HG03196 (cell line): ENCODE measurements at regions not wholly inside any gene's neighbourhood (a gene's known extent, or its start where the extent isn't known, plus 50 kb on each side); places are given as distances from the start of the nearest gene placed in this dataset.
"Not testable (repeated sequence)": the region's sequence is repeated elsewhere in the genome, so short reads cannot be mapped to it uniquely, and the experiment has no call there.

Source experiments
- ATAC-seq: cut with Tn5 transposase; IDR thresholded peaks from one replicate; pipeline ENCODE4 v1.9.1; 2021; ENCODE audit not compliant: unreplicated experiment

GRCh38 chr3:87435926-87436620 is 159.7 kb upstream of the POU1F1 start:
- ATAC-seq = no peak

- not testable (repeated sequence) for ATAC-seq
These were observed 157.1 kb upstream of the POU1F1 start for GRCh38 chr3:87433445-87433844.

DNA sequence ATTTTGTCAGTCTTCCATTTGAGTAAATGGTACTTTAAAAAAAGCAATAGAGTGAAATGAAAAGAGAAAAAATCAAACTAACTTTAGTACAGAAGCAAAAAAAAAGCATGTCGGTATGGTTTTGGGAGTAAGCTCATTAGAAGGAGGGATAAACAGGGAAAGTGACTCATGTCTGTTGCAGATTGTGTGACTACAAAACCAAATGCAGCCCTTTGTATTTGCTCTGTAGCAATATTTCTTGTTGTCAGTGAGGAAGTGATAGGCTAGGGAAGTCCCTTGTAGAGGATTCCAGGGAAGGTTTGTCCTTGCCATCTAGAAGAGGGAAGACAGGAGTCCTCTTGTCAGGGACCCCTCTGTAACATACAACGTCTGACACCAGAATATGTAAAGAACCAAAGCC is 150.5 kb upstream of the POU1F1 start:
- no peak for ATAC-seq

DNA sequence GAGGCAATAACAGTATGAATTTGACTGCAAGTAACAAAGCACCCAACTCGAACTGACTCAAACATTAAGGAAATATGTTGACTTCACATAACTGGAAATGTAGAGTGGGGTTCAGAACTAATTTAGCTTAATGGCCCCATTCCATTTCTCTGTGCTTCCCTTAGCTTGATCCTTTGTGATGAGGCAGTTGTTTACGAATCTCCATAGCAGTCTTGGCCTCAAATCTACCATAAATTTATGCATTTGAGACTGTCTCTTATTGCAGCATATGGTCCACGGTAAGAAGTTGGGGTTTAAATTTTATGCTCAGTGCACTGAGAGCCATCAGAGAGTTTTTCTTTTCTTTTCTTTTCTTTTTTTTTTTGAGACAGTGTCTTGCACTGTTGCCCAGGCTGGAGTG is 148.7 kb upstream of the POU1F1 start:
- ATAC-seq = no peak

GRCh38 chr3:87423336-87423735 is 147.0 kb upstream of the POU1F1 start:
- ATAC-seq = no peak

DNA sequence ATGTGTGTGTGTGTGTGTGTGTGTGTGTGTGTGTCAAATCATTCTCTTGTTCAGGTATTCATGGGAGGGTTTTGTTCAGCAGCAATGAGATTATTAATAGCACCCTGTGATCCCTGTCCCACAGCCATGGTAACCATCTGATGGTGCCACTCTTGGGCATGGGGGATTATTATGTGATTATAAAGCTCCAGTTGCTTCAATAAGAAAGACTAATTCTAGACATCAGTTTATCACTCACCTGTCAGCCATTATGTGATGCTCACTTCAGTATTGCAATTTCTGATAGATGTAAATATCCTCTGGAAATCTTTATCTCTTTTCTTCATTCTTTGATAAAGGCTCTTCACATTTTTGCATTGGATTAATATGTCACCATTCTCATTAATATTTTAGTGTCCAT is 145.9 kb upstream of the POU1F1 start:
- no peak for ATAC-seq

GRCh38 chr3:87420171-87420570 is 143.8 kb upstream of the POU1F1 start:
- ATAC-seq = no peak

GRCh38 chr3:87414271-87414670 is 137.9 kb upstream of the POU1F1 start:
- ATAC-seq = no peak

GRCh38 chr3:87413814-87414213 is 137.4 kb upstream of the POU1F1 start:
- ATAC-seq = no peak

- ATAC-seq = no peak
These were observed 133.7 kb upstream of the POU1F1 start for GRCh38 chr3:87410110-87410509.

- no peak for ATAC-seq
These were observed 121.9 kb upstream of the POU1F1 start for GRCh38 chr3:87398168-87398801.

DNA sequence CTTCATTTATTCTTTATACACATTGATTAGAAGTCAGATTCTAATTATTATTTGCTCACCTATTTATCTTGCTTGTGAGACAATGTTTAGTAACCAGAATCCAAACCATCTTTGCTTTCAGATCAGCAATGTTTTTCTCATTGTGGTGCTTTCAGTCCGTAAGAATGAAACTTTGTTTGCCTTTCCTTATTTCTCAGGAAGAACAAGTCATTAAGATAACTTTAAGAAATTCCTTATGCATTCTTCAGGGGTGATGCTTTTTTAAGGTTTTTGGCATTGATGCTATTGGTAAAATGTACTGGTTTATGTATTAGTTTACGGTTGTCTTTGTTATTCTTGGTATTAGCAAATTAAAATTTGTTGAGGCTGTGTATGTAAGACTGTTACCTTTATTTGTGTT is 120.8 kb upstream of the POU1F1 start:
- ATAC-seq = no peak

GRCh38 chr3:87390821-87391220 is 114.4 kb upstream of the POU1F1 start:
- ATAC-seq = no peak

GRCh38 chr3:87390353-87390752 is 114.0 kb upstream of the POU1F1 start:
- no peak for ATAC-seq

DNA sequence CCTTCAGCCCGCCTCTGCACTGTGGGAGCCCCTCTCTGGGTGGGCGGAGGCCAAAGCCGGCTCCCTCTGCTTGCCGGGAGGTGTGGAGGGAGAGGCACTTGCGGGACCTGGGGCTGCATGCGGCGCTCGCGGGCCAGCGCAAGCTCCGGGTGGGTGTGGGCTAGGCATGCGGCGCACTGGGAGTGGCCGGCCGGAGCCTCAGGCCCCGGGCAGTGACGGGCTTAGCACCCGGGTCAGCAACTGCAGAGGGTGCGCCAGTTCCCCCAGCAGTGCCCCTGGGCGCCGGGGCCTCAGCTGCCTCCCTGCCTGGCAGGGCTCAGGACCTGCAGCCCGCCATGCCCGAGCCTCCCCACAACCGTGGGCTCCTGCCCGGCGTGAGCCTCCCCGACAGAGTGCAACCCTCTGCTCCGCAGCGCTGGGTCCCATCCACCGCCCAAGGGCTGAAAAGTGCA is 98.9 kb upstream of the POU1F1 start:
- no peak for ATAC-seq

- ATAC-seq = no peak
These were observed 93.6 kb upstream of the POU1F1 start for GRCh38 chr3:87370007-87370406.

DNA sequence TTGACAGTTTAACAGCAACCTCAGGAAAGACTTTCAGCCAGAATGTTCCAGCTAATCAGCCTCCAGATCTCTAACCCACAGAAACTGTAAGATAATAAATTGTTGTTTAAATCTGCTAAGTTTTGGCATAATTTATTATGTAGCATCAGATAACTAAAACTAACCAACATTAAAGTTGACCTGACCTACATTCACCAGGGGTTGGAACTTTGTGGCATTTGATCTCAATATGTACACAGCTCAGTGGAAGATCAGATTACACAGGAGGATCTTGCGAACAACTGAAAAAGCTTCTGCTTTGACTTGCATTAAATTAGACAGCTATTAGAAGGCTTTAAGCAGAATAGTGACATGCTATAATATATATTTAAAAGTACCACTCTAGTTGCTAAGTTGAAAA is 91.4 kb upstream of the POU1F1 start:
- ATAC-seq = no peak

DNA sequence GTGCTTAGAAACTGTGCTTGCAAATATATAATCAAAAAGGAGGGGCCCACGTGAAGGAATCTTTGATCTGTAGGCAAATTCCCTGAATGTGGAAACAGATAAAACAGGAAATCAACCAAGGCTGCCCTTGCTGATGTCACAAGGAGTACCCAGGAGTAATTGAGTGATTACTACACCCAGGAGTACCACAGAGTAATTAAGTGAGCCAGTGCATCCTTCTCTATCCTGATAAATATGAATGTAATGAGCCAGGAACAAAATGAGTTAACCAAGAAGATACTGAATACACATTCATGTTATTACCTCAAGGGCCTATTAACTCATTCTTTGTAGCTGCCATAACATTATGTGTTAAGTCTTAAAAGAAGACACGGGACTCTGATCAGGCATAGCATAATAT is 87.3 kb upstream of the POU1F1 start:
- no peak for ATAC-seq

DNA sequence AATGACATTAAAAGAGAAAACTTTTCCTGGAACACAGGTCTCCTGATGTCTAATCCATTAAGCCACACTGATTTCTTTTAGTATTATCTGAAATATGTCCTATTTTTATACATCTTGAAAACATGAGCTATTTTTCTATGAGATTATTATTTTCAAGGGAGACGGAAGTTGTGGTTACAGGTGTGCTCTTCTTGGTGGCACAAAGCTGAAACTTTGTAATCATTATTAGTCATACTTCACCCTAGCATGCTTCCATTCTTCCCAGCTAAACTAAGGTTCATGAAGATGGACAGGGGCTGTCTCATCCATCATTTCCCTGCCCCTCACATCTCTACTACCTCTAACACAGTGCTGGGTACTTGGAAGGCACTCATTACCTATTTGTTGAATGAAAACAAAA is 85.6 kb upstream of the POU1F1 start:
- ATAC-seq = no peak

GRCh38 chr3:87361271-87361670 is 84.9 kb upstream of the POU1F1 start:
- no peak for ATAC-seq

DNA sequence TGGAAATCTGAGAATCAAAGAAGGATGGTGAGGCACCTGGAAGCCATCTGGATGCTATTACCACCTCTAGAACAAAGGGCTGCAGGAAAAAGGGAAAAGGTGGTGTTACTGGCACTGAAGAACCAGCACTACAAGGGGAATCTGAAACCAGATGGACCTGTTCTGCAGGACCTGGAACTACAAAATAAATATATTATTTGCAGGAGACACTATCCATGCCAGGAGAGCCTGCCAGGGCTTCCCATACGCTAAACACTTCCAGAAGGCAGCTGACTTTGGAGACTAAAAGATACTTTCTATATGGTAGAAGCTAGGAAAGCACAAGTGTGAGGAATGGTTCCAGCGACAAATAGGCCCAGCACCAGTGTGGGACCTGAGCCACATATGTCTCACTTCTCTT is 83.4 kb upstream of the POU1F1 start:
- no peak for ATAC-seq

DNA sequence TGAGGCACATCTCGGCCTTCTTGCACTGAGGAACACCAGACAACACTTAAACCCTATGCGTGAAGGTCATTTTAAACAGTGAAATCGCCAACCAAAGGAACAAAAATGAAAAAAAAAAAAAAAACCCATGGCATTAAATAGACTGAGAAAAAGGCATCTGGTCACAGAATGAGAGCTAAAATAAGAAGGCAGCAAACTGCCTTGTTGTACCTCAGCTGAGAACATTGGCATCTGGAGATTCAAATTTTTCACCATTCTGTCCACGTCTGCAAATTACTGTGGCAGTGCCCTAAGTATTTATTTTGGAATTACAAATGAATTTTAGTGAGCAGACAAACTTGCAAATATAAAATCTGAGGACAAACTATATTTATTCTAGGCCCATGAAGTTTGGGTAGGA is 82.6 kb upstream of the POU1F1 start:
- ATAC-seq = no peak

GRCh38 chr3:87358066-87358465 is 81.7 kb upstream of the POU1F1 start:
- ATAC-seq = no peak
